T1000 (cell line): ENCODE measurements at regions not wholly inside any gene's neighbourhood (a gene's known extent, or its start where the extent isn't known, plus 50 kb on each side); places are given as distances from the start of the nearest gene placed in this dataset.

Experiments used
- DNase-seq: peaks from one replicate; lab custom pipeline; 2025; ENCODE audit warnings: mixed read lengths; lab: John Stamatoyannopoulos, UW

DNA sequence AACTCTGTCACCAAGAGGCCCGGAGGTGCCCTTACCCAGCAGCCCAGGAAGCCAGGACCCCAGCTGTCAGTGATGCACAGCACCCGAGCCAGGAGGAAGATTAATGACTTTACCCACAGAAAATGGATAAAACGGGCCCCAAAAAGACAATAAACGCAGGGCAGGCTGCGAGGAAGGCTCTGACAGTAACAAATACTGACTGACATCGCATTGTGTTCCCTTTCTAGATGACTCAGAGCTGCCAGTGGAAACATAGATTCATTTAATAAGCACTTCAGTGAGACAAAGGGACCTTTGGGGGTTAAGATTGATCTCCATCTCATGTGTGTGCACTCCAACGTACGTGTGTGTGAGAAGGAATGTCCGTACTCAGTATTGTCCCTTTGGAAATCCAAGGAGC is 225.3 kb upstream of the PPP2R3A start:
- no peak for DNase-seq

DNA sequence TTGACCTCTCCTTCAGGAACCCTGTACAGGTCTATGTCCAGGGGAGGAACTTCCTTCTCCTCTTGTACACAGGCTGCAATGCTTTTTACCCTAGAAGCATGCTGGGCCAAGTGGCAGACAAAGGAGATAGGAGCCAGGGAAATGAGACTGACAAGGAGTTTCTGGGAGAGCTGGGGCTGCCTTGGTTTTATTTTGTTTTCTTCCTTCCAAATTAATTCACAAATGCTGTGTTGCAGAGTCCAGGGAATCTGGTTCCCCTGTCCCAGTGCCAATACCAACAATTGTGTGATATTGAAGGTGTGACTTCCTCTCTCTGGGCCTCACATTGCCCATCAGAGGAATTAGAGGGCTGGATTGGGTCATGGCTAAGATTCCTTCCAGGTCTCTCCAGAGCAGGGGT is 224.8 kb upstream of the PPP2R3A start:
- no peak for DNase-seq

DNA sequence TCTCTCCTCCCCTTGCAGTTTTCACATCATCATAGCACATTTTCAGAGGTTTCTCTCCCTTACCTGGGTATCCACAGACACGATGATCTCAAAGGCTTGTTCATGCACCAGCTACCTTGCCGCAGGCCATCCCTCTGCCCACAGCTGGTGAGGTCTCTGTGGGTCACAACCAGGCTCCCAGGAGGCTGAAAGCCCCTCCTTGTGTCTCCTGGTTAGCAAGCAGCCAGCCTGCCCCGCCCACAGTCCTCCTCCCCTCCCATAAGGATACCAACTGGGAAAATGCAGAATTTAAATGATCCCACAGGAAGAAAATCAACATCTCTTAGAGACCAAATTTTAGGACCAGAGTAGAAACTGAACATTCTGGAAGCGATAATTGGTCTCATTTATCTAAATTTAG is 213.5 kb upstream of the PPP2R3A start:
- DNase-seq: no peak

DNA sequence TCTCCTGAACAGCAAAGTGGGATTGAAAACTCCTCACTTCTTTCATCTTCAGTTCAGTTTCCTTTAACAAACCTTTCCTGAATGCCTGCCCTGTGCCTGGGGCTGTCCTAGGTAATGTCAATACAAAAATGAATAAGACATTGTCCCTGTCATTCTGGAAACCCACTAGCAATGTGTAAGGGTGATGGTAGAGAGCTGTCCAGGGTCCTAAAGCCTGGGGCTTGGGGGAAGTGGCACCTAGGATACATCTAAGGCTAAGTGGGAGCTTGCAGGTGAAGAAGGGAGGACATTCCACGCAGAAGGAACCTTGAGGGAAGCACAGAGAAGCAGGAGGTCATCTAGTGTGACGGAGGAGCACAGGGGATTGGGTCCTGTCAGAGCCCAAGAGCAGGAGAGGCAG is 212.7 kb upstream of the PPP2R3A start:
- DNase-seq: no peak

DNA sequence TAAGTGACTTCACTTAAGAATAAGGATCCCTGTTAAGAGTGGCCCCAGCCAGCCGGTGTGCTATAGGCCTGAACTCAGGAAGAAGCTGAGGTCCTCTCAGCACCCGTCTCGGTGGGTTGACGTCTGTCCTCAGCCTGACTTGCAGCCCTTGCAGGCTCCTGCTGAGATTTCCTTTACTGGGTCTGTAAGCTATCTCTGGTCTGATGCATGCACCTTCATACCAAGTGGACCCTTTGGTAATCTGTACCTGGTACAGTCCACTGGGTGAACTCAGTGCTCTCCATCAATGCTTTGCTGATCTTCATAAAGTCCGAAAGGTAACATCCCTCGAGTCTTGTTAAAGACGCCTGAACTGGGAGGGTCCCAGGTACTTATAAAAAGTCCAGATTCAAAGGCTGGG is 212.0 kb upstream of the PPP2R3A start:
- no peak for DNase-seq

DNA sequence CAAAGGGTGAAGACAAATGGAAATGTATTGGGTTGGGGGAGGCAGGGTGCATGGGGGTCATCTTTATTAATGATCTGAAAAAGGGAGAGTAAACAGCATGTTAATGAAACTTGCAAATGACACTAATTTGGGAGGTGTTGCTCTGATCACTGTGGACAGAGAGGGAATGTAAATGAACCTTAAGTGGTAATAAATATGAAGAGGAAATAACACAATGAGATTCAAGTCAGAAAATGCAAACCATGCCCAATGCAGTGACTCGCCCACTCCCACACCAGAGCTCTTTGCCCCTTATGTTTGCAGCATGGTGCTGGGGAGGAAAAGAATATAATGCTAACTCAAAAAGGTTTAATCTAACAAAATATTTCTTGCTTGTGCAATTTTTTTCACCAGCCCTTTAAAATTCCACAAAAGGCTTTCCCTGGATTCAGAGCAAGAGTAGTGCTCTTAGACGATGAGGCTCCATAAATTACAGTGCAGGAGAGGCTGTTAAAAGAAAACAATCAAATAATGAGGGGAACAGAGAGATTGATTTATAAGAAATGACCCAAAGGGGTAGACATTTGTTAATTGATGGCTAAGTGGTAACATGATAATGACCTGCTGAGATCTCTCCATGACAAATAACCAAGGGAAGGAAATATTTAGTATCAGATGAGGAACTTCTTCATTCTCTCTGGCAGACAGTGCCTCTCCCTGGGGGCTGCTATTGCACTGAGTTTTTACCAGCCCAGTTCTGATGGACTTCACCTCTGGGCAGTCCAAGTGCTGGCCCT is 210.0 kb upstream of the PPP2R3A start:
- no peak for DNase-seq

DNA sequence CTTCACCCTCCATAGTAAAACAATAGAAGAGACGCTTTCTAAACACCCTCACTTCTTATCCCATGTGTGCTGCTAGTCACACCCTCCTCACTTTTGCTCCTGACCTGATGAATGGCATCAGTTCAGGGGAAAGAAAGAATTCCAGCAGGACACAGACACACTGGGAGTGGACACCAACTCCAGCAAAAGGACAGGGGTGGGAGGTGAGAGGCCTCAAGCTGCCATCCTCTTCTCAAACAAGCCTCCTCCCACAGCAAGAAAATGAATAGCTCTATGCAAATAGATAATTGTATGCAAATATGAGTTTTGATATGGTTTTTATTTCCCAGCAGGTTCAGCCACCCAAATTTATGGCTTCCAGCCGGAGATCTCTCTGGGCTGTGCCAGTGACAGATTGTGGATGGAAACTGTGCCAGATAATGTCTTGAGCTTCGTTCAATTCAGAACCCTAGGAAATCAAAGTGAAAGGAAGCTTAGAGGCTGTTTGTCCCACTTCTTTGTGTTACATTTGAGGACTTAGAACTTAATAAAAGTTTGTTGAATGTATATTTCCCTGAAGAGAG is 209.3 kb upstream of the PPP2R3A start:
- no peak for DNase-seq

DNA sequence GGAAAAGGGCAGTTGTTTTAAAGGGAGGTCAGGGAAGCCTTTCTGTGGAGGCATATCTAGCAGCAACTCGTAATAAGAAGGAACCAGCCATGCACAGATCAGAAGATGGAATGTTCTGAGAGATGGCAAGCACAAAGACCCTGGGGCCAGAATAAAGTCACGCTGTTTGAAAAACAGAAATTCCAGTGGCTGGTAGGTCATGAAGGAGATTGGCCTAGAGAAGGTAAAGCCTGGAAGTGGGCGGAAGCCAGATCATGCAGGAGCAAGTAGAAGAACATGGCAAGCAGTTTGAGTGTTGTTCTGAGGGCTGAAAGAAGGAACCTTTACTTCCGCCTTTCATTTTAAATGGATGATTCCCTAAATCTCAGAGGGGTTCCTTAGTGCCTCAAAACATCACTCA is 208.1 kb upstream of the PPP2R3A start:
- DNase-seq: no peak

DNA sequence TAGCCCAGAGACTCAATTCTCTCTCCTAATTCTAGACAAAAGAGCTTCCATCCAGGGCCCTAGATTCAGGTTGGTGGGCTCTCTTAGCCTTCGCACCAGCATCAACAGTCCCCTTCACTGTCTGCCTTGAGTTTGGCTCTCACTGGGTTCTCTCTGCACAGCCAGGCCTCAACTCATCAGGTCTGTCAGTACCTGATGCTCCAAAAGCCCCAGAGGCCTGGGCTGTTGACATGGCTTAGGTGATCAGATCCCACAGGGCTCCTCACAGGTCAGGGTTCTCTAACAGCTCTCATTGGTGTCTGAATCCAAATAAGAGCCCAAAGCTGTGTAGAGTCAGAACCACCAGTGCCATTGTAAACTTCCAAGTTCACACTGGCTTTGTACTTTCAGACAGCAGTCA is 206.6 kb upstream of the PPP2R3A start:
- no peak for DNase-seq

DNA sequence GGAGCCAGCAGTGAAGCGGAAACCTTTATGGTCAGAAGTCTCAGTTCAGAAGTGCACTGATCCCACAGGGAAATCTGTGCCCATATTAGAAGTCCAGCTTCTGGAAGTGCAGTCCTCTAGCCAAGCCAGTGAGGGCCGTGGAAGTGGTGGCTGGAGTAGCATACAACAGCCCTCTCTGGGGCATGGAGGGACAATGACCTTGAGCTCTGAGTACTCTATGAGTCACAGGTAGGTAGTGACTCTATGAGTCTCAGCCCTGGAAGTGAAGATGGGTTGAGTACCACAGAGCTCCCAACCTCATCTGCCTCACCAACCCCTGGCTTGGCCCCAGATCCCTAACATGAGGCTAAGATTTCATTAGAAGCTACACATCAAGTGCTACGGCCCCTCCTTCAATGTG is 205.9 kb upstream of the PPP2R3A start:
- no peak for DNase-seq

DNA sequence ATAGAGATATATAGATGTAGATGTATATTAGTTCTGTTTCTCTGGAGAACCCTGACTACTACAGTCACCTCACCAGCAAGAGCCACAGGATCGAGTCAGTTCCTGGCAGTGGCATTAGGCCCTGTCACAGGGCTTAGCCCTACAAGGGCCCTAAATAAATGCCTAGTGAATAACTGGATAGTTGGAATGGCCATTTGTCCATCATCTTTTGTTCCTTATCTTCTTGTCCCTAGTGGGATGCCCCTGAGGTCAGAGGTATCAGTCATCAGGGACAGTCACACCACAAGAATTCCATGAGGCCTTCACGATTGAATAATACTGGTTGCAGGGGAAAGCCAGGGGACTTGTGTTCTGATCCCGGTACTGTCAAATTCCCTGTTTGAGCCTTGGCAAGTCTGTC is 204.9 kb upstream of the PPP2R3A start:
- DNase-seq: no peak

DNA sequence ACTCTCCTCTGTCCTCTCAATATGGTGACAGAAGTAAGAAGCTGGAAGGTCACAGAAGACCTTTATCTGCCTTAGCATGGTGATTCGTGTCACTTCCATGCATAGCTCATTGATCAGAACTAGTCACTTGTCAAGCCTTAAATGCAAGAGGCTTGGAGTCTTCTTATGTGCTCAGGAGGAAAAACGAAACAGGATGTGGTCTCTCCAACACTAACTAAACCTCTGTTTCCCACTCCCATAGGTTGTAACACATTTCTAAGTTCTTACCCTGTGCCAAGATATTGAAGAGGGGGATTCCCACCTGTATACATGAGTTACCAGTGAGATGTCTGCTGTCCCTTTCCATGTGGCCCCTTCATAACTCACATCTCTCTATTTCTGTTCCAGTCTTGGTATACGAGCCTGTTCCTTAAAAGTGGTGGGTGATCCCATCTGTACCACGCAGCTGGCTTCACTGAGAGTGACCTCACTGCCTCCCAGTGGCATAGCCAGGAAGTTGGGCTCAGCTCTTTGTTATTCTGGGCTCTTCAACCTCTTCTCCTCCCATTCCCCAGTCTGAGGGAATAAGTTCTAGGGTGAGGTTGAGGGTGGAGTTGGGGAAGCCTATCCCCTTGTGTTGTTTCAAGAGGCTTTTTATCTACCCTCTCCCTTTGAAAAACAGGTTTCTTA is 203.2 kb upstream of the PPP2R3A start:
- no peak for DNase-seq

DNA sequence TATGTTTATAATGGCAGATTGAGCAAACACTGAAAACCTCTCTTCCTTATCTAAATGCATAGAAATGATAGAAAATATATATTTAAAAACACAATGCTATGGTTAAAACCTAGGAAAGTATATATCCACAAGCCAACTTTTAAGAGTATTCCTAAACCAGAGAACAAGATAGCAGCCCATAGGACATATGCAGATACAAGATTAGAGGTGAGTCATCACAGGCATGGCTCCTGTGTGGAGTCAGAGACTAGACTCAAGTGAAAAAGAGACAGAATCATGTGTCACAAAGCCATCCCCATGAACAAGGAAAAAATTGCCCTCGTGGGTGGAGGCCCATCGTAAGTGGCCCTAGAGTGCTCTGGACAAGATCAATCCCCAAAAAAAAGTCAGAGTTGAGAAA is 199.4 kb upstream of the PPP2R3A start:
- DNase-seq: no peak

DNA sequence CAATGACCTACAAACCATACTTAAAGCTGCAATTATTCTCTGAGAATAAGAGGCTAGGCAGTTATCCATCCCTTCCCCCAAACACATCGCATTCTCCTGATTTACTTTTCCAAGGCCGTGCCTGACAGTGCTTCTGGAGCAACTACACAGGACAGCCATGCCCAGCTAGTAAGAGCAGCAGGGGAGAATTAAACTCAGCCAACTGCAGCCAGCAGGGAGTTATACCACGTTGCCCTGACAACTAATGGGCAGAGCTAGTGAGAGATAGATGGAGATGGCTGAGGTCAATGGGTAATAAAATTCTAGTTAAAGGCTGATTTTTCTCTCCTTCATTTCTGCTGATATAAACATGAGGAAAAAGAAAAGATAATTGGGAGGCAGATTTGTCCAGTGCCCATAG is 193.8 kb upstream of the PPP2R3A start:
- no peak for DNase-seq

DNA sequence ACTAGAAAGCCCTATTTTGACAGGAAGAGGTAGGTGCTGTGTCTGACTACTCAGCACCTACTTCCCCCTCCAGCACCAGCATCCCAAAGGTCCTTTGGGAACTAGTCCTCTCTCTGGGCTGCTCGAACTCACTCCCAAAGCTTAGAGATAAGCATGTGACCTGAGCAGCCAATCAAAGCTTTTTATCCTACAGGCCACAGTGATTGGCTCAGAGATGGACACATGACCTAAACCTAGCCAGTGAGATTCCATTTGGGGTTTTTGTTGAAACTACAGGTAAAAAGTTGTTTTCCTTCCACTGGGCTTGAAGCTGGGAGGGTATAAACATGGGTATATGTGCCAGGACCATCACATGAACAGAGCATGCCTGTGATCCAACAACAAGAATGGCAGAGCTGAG is 186.5 kb upstream of the PPP2R3A start:
- no peak for DNase-seq

DNA sequence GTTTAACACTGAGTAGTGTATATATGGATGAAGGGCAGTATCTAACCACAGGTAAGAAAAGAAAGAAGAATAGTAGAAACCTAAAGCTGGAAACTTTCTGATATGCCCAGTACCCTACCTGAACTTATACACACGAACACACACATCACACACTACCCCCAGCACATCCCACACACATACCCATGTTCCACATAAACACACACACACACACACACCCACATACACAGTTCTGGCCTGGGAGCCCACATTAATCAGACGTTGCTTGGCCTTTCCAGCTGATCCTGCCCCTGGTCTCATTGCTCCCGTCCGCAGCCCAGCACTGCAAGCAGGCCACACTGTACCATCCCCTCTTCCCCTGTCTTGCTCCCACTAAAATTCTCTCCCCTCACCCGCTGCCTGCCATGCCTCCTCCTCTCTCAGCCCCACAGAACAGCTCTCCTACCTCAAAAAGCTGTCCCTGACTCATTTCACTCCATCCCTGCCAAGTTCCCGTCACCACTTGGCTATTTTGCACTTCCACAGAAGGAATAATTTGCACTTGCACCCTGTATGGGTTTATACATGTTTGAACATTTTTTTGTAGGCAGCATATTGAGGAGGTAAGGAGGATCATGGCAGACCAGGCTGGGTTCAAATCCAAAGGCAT is 185.8 kb upstream of the PPP2R3A start:
- no peak for DNase-seq

DNA sequence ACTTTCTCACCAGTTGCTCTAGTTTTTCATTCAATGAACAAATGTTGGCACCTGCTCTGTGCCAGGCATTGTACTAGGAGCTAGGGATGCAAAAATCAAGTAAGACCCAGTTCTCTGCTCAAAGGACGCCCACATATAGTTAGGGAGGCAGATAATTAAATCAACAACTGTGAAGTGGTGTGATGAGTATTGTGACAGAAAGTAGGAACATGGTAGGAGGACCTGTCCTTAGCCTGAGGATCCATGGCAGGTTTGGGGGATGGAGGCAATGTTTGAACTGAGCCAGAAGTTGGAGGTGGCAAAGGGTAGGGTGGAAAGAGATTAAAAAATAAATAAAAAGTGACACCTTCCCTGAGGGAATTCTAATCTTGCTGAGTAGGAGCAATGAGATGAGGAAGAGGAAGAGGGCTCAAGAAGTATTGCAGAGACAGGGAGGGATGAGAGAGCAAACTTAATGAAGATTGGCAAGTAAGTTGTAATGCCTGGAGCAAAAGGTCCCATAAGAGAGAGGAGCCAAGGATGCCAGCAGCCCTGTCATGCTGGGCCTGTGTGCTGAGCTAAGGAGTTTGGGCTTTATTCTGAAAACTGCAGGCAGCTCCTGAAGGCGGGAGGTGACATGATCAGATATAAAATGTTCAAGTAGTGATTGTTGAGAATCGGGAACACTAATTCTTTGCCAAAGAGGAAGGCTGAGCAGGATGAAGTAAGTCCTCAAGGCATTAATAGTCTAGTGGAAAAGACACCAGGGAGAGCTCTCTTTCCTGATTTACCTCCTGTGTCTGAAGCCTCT is 184.3 kb upstream of the PPP2R3A start:
- DNase-seq: no peak

DNA sequence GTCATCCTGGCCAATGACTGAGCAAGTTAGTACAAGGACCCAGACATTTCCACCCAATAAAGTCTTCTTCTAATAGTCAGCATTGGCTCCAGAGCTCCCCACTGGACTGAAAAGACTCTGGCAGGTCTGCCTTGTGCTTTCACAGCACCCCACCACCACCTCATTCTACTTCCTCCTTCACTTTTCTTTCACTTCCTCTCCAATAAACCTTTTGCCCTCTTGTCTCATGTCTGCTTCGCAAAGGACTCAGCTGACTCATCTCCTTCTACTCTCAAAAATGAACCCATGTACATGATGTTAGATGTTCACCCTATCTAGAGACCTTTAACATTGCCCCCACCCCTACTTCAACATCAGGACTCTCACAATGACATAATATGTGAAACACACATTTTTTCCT is 181.0 kb upstream of the PPP2R3A start:
- DNase-seq: no peak

DNA sequence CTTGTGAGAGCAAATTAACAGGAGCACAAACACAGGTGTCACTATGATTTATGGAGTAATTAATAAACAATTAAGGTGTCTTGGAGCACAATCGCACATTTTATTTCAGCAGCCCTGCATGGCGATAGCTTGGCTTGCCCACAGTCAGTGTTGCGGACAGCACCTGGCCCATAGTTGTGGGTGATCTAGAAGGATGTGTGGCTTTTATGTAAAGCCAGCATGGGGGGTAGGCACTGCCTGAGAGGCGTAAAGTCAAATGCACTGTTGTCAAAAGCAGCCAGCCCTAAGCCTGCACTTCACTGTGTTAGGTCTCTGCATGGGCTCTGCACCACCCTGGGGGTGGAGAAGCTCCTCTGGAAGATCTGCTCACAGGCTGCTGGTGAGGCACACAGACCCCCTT is 177.4 kb upstream of the PPP2R3A start:
- DNase-seq: no peak

DNA sequence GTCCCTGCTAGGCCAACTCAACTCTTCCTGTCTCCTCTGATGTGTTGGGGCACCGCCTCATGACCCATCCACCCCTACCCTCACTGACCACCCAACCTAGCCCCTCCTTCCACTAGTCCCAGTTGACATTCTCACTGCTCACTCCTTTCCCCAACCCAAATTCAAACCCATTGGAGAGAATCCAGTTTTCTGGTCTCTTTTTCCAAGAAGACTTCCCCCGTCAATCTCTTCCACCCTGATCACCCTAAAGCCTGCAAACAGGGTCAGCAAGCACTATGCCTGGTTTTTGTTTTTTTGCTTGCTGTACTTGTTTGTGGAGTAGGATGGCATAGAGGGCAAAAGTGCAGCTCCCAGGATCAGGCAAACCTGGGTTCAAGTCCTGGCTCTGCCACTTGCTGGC is 176.6 kb upstream of the PPP2R3A start:
- DNase-seq: no peak

DNA sequence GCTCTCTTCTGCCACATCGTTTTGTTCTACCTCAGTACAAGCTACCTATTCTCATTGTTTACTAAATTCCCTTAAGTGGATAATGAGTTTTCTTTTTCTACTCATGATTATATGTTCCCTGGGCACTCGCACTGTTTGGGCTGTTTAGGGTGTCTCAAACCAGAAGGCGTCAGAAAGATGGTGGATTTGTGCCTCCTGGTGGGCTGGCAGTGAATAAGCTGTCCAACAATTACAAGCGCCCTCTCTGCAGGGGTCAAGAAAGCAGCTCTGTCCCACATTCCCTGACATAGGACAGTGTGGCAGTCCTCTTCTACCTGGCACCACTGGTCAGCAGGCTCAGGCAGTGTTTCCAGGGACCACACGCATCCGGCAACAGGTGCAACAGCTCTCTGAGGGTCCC is 173.4 kb upstream of the PPP2R3A start:
- DNase-seq: no peak

DNA sequence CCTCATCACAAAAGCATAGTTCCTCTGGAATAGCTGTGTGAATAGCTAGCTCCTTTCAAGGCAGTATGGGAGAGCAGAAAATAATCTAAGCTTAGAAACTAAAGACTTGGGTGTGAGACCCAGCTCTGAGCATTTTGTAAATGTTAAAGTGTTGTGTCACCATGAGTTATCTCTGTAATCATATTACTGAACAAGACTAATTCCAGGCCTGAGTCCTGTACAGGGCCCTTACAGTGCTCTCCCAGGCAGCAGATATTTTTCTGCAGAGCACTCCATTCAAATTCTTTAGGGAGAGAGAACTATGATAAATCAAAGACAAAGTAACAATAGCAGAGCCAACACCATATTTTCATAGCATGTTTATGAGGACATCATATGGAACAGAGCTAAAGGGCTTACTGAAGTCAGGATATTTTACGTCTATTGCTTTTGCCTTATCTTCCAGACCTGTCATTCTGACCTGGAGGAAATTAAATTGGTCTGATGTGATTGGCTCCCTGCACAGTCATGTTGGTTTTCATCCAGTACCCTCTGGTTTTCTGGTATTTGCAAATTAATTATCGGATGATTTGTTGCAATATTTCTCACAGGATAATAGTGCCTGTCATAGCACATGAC is 172.6 kb upstream of the PPP2R3A start:
- no peak for DNase-seq
